ENCODE measurements at regions not wholly inside any gene's neighbourhood (a gene's known extent, or its start where the extent isn't known, plus 50 kb on each side); places are given as distances from the start of the nearest gene placed in this dataset.
"Not testable (repeated sequence)": the region's sequence is repeated elsewhere in the genome, so short reads cannot be mapped to it uniquely, and the experiment has no call there.

GRCh38 chr1:101119289-101119688 lies 93.7 kb upstream of the DPH5 start:
- H3K79me2 ChIP-seq (ENCODE audit: low read depth) = no peaks in the 10 kb centered on the region
- no peak overlapping the region for H3K4me3 Mint-ChIP-seq
- DNase-seq (ENCODE audit: low spot score) = no peak
- no peak overlapping the region for H2AFZ ChIP-seq (replicated peaks)
- no peaks in the 10 kb centered on the region for H3K36me3 ChIP-seq
- no peaks in the 10 kb centered on the region for H4K20me1 ChIP-seq (ENCODE audit: low read depth)
- H3K27ac ChIP-seq = no peak overlapping the region
- H3K9ac ChIP-seq = no peak overlapping the region
- no peak overlapping the region for H3K4me2 ChIP-seq
- peaks cover 6% of the 10 kb centered on the region for H3K4me1 Mint-ChIP-seq
- no peak overlapping the region for H3K27ac Mint-ChIP-seq
- H3K4me1 ChIP-seq = peaks cover 5% of the 10 kb centered on the region
- H3K27me3 Mint-ChIP-seq (ENCODE audit: insufficient read depth, low read depth) = no peaks in the 10 kb centered on the region
- H3K9me3 ChIP-seq (ENCODE audit: low read depth) = no peaks in the 10 kb centered on the region
- H3K36me3 Mint-ChIP-seq = no peaks in the 10 kb centered on the region
- TF ChIP-seq EZH2phosphoT487 (IDR thresholded peaks at IDR 0.05) = no peak
- no peak for TF ChIP-seq EZH2 (IDR thresholded peaks at IDR 0.05)
- TF ChIP-seq, protein P1, sequence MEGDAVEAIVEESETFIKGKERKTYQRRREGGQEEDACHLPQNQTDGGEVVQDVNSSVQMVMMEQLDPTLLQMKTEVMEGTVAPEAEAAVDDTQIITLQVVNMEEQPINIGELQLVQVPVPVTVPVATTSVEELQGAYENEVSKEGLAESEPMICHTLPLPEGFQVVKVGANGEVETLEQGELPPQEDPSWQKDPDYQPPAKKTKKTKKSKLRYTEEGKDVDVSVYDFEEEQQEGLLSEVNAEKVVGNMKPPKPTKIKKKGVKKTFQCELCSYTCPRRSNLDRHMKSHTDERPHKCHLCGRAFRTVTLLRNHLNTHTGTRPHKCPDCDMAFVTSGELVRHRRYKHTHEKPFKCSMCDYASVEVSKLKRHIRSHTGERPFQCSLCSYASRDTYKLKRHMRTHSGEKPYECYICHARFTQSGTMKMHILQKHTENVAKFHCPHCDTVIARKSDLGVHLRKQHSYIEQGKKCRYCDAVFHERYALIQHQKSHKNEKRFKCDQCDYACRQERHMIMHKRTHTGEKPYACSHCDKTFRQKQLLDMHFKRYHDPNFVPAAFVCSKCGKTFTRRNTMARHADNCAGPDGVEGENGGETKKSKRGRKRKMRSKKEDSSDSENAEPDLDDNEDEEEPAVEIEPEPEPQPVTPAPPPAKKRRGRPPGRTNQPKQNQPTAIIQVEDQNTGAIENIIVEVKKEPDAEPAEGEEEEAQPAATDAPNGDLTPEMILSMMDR (IDR thresholded peaks at IDR 0.05) = no peak
- no peak overlapping the region for H3K4me3 ChIP-seq
- no peaks in the 10 kb centered on the region for H3K27me3 ChIP-seq
- no peaks in the 10 kb centered on the region for H3F3A ChIP-seq (ENCODE audit: low read depth)
- no peaks in the 10 kb centered on the region for H3K9me3 Mint-ChIP-seq

DNA sequence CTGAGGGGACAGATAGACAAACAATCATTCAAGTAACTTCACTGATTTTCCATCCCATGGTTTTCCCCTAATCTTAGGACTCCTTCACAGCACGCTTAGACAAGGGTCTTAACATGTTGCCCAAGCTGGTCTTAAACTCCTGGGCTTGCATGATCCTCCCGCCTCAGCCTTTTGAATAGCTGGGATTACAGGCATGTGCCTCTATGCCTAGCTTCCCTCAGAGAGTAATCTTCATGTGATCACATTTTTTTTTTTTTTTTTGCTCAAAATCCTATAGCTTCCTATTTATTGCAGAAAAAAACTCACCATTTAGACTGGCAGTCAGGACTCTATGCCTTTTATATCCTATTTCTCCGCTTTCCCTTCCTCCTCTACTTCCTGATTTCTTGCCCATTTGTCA lies 90.4 kb upstream of the DPH5 start:
- no peaks in the 10 kb centered on the region for H3K9me3 ChIP-seq (ENCODE audit: low read depth)
- no peaks in the 10 kb centered on the region for H3K36me3 ChIP-seq
- no peak overlapping the region for H2AFZ ChIP-seq (replicated peaks)
- no peak overlapping the region for H3K9ac ChIP-seq
- Mint-ChIP-seq H3K27ac (no peak overlapping the region), H3K4me1 (peaks cover 5% of the 10 kb centered on the region), H3K27me3 (ENCODE audit: insufficient read depth, low read depth) (no peaks in the 10 kb centered on the region), H3K36me3 (no peaks in the 10 kb centered on the region), H3K4me3 (no peak overlapping the region), H3K9me3 (peaks cover 3% of the 10 kb centered on the region)
- H3K4me2 ChIP-seq = no peak overlapping the region
- H4K20me1 ChIP-seq (ENCODE audit: low read depth) = no peaks in the 10 kb centered on the region
- H3K4me1 ChIP-seq = no peaks in the 10 kb centered on the region
- TF ChIP-seq, protein P1 (IDR thresholded peaks at IDR 0.05) = no peak
- TF ChIP-seq EZH2 (IDR thresholded peaks at IDR 0.05) (no peak), EZH2phosphoT487 (IDR thresholded peaks at IDR 0.05) (no peak)
- DNase-seq (ENCODE audit: low spot score) = no peak
- H3K79me2 ChIP-seq (ENCODE audit: low read depth) = no peaks in the 10 kb centered on the region
- no peak overlapping the region for H3K27ac ChIP-seq
- H3K4me3 ChIP-seq = no peak overlapping the region
- no peaks in the 10 kb centered on the region for H3K27me3 ChIP-seq
- H3F3A ChIP-seq (ENCODE audit: low read depth) = no peaks in the 10 kb centered on the region

DNA sequence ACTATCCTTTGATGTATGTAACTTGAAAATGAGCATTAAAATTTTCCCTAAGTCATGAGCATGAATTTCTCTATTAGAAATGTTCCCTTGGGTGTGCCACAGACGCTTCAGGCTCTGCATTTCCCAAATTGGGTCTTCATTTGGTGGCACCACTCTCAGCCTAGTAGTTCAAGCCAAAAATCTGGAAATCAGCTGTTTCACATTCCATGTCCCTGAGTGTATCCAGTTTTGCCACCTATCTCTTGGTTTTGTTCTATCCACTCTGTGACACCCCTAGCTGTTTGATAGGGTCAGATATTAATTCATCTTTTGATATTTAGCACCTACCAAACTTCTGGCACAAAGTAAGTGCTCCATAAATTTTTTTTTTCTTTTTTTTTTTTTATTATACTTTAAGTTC lies 89.5 kb upstream of the DPH5 start:
- Mint-ChIP-seq H3K9me3 (peaks cover 3% of the 10 kb centered on the region), H3K4me1 (peaks cover 5% of the 10 kb centered on the region), H3K27me3 (ENCODE audit: insufficient read depth, low read depth) (peaks cover 2% of the 10 kb centered on the region), H3K27ac (no peak overlapping the region), H3K4me3 (no peak overlapping the region), H3K36me3 (no peaks in the 10 kb centered on the region)
- H3K9me3 ChIP-seq (ENCODE audit: low read depth) = no peaks in the 10 kb centered on the region
- H3K9ac ChIP-seq = no peak overlapping the region
- H3K4me1 ChIP-seq = no peaks in the 10 kb centered on the region
- no peak overlapping the region for H3K4me3 ChIP-seq
- H3F3A ChIP-seq (ENCODE audit: low read depth) = no peaks in the 10 kb centered on the region
- no peak overlapping the region for H3K4me2 ChIP-seq
- H3K27me3 ChIP-seq = no peaks in the 10 kb centered on the region
- no peaks in the 10 kb centered on the region for H4K20me1 ChIP-seq (ENCODE audit: low read depth)
- no peak overlapping the region for H2AFZ ChIP-seq (replicated peaks)
- no peak overlapping the region for H3K27ac ChIP-seq
- no peaks in the 10 kb centered on the region for H3K36me3 ChIP-seq
- no peak for DNase-seq (ENCODE audit: low spot score)
- TF ChIP-seq EZH2 (IDR thresholded peaks at IDR 0.05) = no peak
- H3K79me2 ChIP-seq (ENCODE audit: low read depth) = no peaks in the 10 kb centered on the region

DNA sequence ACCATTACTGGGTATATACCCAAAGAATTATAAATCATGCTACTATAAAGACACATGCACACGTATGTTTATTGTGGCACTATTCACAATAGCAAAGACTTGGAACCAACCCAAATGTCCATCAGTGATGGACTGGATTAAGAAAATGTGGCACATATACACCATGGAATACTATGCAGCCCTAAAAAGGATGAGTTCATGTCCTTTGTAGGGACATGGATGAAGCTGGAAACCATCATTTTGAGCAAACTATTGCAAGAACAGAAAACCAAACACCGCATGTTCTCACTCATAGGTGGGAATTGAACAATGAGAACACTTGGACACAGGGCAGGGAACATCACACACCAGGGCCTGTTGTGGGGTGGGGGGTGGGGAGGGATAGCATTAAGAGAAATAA lies 88.5 kb upstream of the DPH5 start:
- H3F3A ChIP-seq (ENCODE audit: low read depth) = not testable (repeated sequence)

More for the DNA sequence above, 88.5 kb upstream of the DPH5 start:
- H3K9me3 ChIP-seq (ENCODE audit: low read depth); H4K20me1 ChIP-seq (ENCODE audit: low read depth); H3K4me3 ChIP-seq; H3K9ac ChIP-seq; H3K4me2 ChIP-seq; H3K27ac ChIP-seq; H3K36me3 Mint-ChIP-seq; H3K79me2 ChIP-seq (ENCODE audit: low read depth); H3K36me3 ChIP-seq; H3K27me3 ChIP-seq; DNase-seq (ENCODE audit: low spot score); H3K4me1 Mint-ChIP-seq; H3K4me1 ChIP-seq; H3K9me3 Mint-ChIP-seq; H2AFZ ChIP-seq (replicated peaks); H3K27ac Mint-ChIP-seq; H3K4me3 Mint-ChIP-seq; H3K27me3 Mint-ChIP-seq (ENCODE audit: insufficient read depth, low read depth): not testable (repeated sequence)

Data from neural progenitor cell (in vitro differentiated cells).